AG09309 (cell line): ENCODE measurements at regions not wholly inside any gene's neighbourhood (a gene's known extent, or its start where the extent isn't known, plus 50 kb on each side); places are given as distances from the start of the nearest gene placed in this dataset.

Source experiments
- DNase-seq: peaks from one replicate; pipeline ENCODE4 v3.0.0-alpha.2; 2010; ENCODE audit warnings: low read depth
- H3K4me3 ChIP-seq: 2 replicates; pipeline ENCODE4 v1.5.1; 2011; ENCODE audit warnings: mild to moderate bottlenecking, low read depth, low read length, moderate library complexity; ENCODE audit not compliant: control insufficient read depth
- CTCF ChIP-seq: IDR thresholded peaks from 2 replicates; pipeline ENCODE4 v1.5.1; 2011; ENCODE audit warnings: mild to moderate bottlenecking, low read depth, low read length, inconsistent platforms; ENCODE audit not compliant: insufficient read depth, control insufficient read depth; ENCODE audit errors: missing control alignments

- no peak for DNase-seq
Measured at GRCh38 chr2:62370321-62371250, 135.4 kb downstream of the TMEM17 start.

GRCh38 chr2:62369541-62370202 is 136.3 kb downstream of the TMEM17 start:
- no peak for TF ChIP-seq CTCF
- H3K4me3 ChIP-seq, result no peak overlapping the region
- DNase-seq, result no peak

More at GRCh38 chr2:62370321-62371250, 135.4 kb downstream of the TMEM17 start:
- H3K4me3 ChIP-seq, result no peak overlapping the region
- TF ChIP-seq CTCF, result no peak

- DNase-seq, result no peak
- no peak for TF ChIP-seq CTCF
- no peak overlapping the region for H3K4me3 ChIP-seq
Measured at GRCh38 chr2:62364791-62365528, 141.0 kb downstream of the TMEM17 start.

GRCh38 chr2:62363166-62363565 is 142.8 kb downstream of the TMEM17 start:
- H3K4me3 ChIP-seq, result no peak overlapping the region
- TF ChIP-seq CTCF, result no peak
- DNase-seq, result no peak

GRCh38 chr2:62362561-62362960 is 143.4 kb downstream of the TMEM17 start:
- TF ChIP-seq CTCF, result no peak
- H3K4me3 ChIP-seq, result no peak overlapping the region
- DNase-seq, result no peak

GRCh38 chr2:62361964-62362363 is 144.0 kb downstream of the TMEM17 start:
- no peak for DNase-seq
- no peak for TF ChIP-seq CTCF
- no peak overlapping the region for H3K4me3 ChIP-seq
